NB4 (cell line): ENCODE measurements at regions not wholly inside any gene's neighbourhood (a gene's known extent, or its start where the extent isn't known, plus 50 kb on each side); places are given as distances from the start of the nearest gene placed in this dataset.

Experiments used
- MAX ChIP-seq: IDR thresholded peaks from 2 replicates; pipeline ENCODE4 v1.6.1; 2011; ENCODE audit warnings: low read depth, low read length
- POLR2A ChIP-seq: IDR thresholded peaks from 2 replicates; pipeline ENCODE4 v1.6.1; 2011; ENCODE audit warnings: mild to moderate bottlenecking; ENCODE audit not compliant: insufficient read length; ENCODE audit errors: extremely low read depth
- TF ChIP-seq, protein P1 (sequence below): IDR thresholded peaks from one replicate; pipeline ENCODE4 v1.5.1; 2012; ENCODE audit warnings: low read depth, low read length

- TF ChIP-seq, protein P1, sequence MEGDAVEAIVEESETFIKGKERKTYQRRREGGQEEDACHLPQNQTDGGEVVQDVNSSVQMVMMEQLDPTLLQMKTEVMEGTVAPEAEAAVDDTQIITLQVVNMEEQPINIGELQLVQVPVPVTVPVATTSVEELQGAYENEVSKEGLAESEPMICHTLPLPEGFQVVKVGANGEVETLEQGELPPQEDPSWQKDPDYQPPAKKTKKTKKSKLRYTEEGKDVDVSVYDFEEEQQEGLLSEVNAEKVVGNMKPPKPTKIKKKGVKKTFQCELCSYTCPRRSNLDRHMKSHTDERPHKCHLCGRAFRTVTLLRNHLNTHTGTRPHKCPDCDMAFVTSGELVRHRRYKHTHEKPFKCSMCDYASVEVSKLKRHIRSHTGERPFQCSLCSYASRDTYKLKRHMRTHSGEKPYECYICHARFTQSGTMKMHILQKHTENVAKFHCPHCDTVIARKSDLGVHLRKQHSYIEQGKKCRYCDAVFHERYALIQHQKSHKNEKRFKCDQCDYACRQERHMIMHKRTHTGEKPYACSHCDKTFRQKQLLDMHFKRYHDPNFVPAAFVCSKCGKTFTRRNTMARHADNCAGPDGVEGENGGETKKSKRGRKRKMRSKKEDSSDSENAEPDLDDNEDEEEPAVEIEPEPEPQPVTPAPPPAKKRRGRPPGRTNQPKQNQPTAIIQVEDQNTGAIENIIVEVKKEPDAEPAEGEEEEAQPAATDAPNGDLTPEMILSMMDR, result no peak
- TF ChIP-seq MAX, result no peak
- no peak for TF ChIP-seq POLR2A
Measured at GRCh38 chr13:109509154-109509900, 277.1 kb downstream of the IRS2 start.
